ENCODE measurements at regions not wholly inside any gene's neighbourhood (a gene's known extent, or its start where the extent isn't known, plus 50 kb on each side); places are given as distances from the start of the nearest gene placed in this dataset.

GRCh38 chr15:87805117-87805820 lies 451.3 kb downstream of the NTRK3 start:
- Histone ChIP-seq H3K4me2 (ENCODE audit: insufficient read depth, low read length) (no peak overlapping the region), H3K9ac (ENCODE audit: low read depth, low read length) (no peak overlapping the region), H3K36me3 (ENCODE audit: insufficient read depth, low read length) (no peaks in the 10 kb centered on the region), H3K27ac (ENCODE audit: low read length) (no peak overlapping the region), H3K4me3 (ENCODE audit: low read depth in 1 of 2, low read length in 2 of 2) (no peak overlapping the region), H3K4me1 (ENCODE audit: insufficient read depth, low read length) (no peaks in the 10 kb centered on the region), H3K79me2 (ENCODE audit: insufficient read depth, low read length) (no peaks in the 10 kb centered on the region), H3K27me3 (ENCODE audit: insufficient read depth, low read length, poor library complexity) (no peaks in the 10 kb centered on the region), H3K9me3 (ENCODE audit: insufficient read depth, low read length, severe bottlenecking) (no peaks in the 10 kb centered on the region), H4K20me1 (ENCODE audit: insufficient read depth, low read length) (no peaks in the 10 kb centered on the region), H2AFZ (ENCODE audit: low read depth, low read length) (no peak overlapping the region)
- TF ChIP-seq EZH2 (IDR thresholded peaks at IDR 0.05; ENCODE audit: borderline replicate concordance, low read depth, low read length, severe bottlenecking) (no peak), CTCF (IDR thresholded peaks at IDR 0.05; ENCODE audit: borderline replicate concordance, extremely low read depth, low read length, poor library complexity, severe bottlenecking) (no peak)
- DNase-seq (no peak), ATAC-seq (ENCODE audit: insufficient read depth, low read depth) (no peak)

- Histone ChIP-seq H3K4me1 (ENCODE audit: insufficient read depth, low read length) (no peaks in the 10 kb centered on the region), H3K4me3 (ENCODE audit: low read depth in 1 of 2, low read length in 2 of 2) (no peak overlapping the region), H3K36me3 (ENCODE audit: insufficient read depth, low read length) (no peaks in the 10 kb centered on the region), H3K4me2 (ENCODE audit: insufficient read depth, low read length) (no peak overlapping the region), H3K27ac (ENCODE audit: low read length) (no peak overlapping the region), H4K20me1 (ENCODE audit: insufficient read depth, low read length) (no peaks in the 10 kb centered on the region), H3K79me2 (ENCODE audit: insufficient read depth, low read length) (no peaks in the 10 kb centered on the region), H2AFZ (ENCODE audit: low read depth, low read length) (no peak overlapping the region), H3K27me3 (ENCODE audit: insufficient read depth, low read length, poor library complexity) (no peaks in the 10 kb centered on the region), H3K9ac (ENCODE audit: low read depth, low read length) (no peak overlapping the region), H3K9me3 (ENCODE audit: insufficient read depth, low read length, severe bottlenecking) (no peaks in the 10 kb centered on the region)
- no peak for DNase-seq
- TF ChIP-seq CTCF (IDR thresholded peaks at IDR 0.05; ENCODE audit: borderline replicate concordance, extremely low read depth, low read length, poor library complexity, severe bottlenecking) (no peak), EZH2 (IDR thresholded peaks at IDR 0.05; ENCODE audit: borderline replicate concordance, low read depth, low read length, severe bottlenecking) (no peak)
- ATAC-seq (ENCODE audit: insufficient read depth, low read depth) = no peak
These were observed 452.1 kb downstream of the NTRK3 start for GRCh38 chr15:87804451-87804850.

GRCh38 chr15:87799838-87800237 lies 456.7 kb downstream of the NTRK3 start:
- Histone ChIP-seq H3K4me3 (ENCODE audit: low read depth in 1 of 2, low read length in 2 of 2) (no peak overlapping the region), H2AFZ (ENCODE audit: low read depth, low read length) (no peak overlapping the region), H3K27ac (ENCODE audit: low read length) (no peak overlapping the region), H3K9ac (ENCODE audit: low read depth, low read length) (no peak overlapping the region), H3K4me1 (ENCODE audit: insufficient read depth, low read length) (no peaks in the 10 kb centered on the region), H3K79me2 (ENCODE audit: insufficient read depth, low read length) (no peaks in the 10 kb centered on the region), H4K20me1 (ENCODE audit: insufficient read depth, low read length) (no peaks in the 10 kb centered on the region), H3K27me3 (ENCODE audit: insufficient read depth, low read length, poor library complexity) (no peaks in the 10 kb centered on the region), H3K36me3 (ENCODE audit: insufficient read depth, low read length) (no peaks in the 10 kb centered on the region), H3K4me2 (ENCODE audit: insufficient read depth, low read length) (no peak overlapping the region), H3K9me3 (ENCODE audit: insufficient read depth, low read length, severe bottlenecking) (no peaks in the 10 kb centered on the region)
- ATAC-seq (ENCODE audit: insufficient read depth, low read depth) (no peak), DNase-seq (no peak)
- TF ChIP-seq EZH2 (IDR thresholded peaks at IDR 0.05; ENCODE audit: borderline replicate concordance, low read depth, low read length, severe bottlenecking) (no peak), CTCF (IDR thresholded peaks at IDR 0.05; ENCODE audit: borderline replicate concordance, extremely low read depth, low read length, poor library complexity, severe bottlenecking) (no peak)
